ENCODE measurements at regions not wholly inside any gene's neighbourhood (a gene's known extent, or its start where the extent isn't known, plus 50 kb on each side); places are given as distances from the start of the nearest gene placed in this dataset.

DNA sequence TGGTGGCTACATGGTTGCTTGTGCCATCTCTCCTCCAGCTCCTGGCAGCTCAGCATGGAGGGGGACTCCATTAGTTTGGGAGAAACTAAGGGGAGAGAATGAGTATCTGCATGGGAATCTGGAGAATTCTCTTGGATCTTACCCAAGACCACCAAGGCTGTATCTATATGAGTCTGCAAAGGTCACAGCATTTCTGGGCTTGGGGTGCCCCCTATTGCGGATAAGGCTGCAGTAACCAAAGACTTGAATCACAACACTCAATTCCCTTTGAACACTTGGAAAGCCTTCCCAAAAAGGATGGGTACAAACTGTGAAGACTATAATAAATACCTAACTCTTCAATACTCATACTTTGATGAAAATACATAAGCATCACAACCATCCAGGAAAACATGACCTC lies 623.5 kb upstream of the NR3C2 start:
- no peaks in the 10 kb centered on the region for H3K4me1 ChIP-seq (ENCODE audit: low read depth, poor library complexity, severe bottlenecking)
- H3K27ac ChIP-seq: no peak overlapping the region
- TF ChIP-seq, protein P1, sequence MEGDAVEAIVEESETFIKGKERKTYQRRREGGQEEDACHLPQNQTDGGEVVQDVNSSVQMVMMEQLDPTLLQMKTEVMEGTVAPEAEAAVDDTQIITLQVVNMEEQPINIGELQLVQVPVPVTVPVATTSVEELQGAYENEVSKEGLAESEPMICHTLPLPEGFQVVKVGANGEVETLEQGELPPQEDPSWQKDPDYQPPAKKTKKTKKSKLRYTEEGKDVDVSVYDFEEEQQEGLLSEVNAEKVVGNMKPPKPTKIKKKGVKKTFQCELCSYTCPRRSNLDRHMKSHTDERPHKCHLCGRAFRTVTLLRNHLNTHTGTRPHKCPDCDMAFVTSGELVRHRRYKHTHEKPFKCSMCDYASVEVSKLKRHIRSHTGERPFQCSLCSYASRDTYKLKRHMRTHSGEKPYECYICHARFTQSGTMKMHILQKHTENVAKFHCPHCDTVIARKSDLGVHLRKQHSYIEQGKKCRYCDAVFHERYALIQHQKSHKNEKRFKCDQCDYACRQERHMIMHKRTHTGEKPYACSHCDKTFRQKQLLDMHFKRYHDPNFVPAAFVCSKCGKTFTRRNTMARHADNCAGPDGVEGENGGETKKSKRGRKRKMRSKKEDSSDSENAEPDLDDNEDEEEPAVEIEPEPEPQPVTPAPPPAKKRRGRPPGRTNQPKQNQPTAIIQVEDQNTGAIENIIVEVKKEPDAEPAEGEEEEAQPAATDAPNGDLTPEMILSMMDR (conservative IDR thresholded peaks at IDR 0.05; ENCODE audit: low read depth, low read length): no peak
- no peak overlapping the region for H3K4me2 ChIP-seq
- H2AFZ ChIP-seq (ENCODE audit: low read depth): no peak overlapping the region
- no peak overlapping the region for H3K9ac ChIP-seq
- H3K4me3 ChIP-seq (IDR thresholded peaks at IDR 0.05; ENCODE audit: insufficient read depth, low read depth, low read length): no peak overlapping the region
- no peaks in the 10 kb centered on the region for H3K79me2 ChIP-seq (ENCODE audit: insufficient read depth, low read depth)
- no peaks in the 10 kb centered on the region for H4K20me1 ChIP-seq (ENCODE audit: insufficient read depth)
- no peaks in the 10 kb centered on the region for H3K36me3 ChIP-seq (ENCODE audit: insufficient read depth)
- no peaks in the 10 kb centered on the region for H3K27me3 ChIP-seq (ENCODE audit: insufficient read depth, low read depth)

GRCh38 chr4:149062997-149063396 lies 620.8 kb upstream of the NR3C2 start:
- no peaks in the 10 kb centered on the region for H3K36me3 ChIP-seq (ENCODE audit: insufficient read depth)
- H3K4me1 ChIP-seq (ENCODE audit: low read depth, poor library complexity, severe bottlenecking): no peaks in the 10 kb centered on the region
- H2AFZ ChIP-seq (ENCODE audit: low read depth): no peak overlapping the region
- H3K79me2 ChIP-seq (ENCODE audit: insufficient read depth, low read depth): no peaks in the 10 kb centered on the region
- H3K27me3 ChIP-seq (ENCODE audit: insufficient read depth, low read depth): no peaks in the 10 kb centered on the region
- H3K9ac ChIP-seq: no peak overlapping the region
- H3K4me2 ChIP-seq: no peak overlapping the region
- H3K4me3 ChIP-seq (IDR thresholded peaks at IDR 0.05; ENCODE audit: insufficient read depth, low read depth, low read length): no peak overlapping the region
- no peak overlapping the region for H3K27ac ChIP-seq
- TF ChIP-seq, protein P1 (conservative IDR thresholded peaks at IDR 0.05; ENCODE audit: low read depth, low read length): no peak
- no peaks in the 10 kb centered on the region for H4K20me1 ChIP-seq (ENCODE audit: insufficient read depth)

- Histone ChIP-seq H3K4me2 (no peak overlapping the region), H3K27ac (no peak overlapping the region), H2AFZ (ENCODE audit: low read depth) (no peak overlapping the region), H3K27me3 (ENCODE audit: insufficient read depth, low read depth) (no peaks in the 10 kb centered on the region), H3K79me2 (ENCODE audit: insufficient read depth, low read depth) (no peaks in the 10 kb centered on the region), H3K4me1 (ENCODE audit: low read depth, poor library complexity, severe bottlenecking) (no peaks in the 10 kb centered on the region), H3K9ac (no peak overlapping the region), H3K4me3 (IDR thresholded peaks at IDR 0.05; ENCODE audit: insufficient read depth, low read depth, low read length) (no peak overlapping the region), H4K20me1 (ENCODE audit: insufficient read depth) (no peaks in the 10 kb centered on the region), H3K36me3 (ENCODE audit: insufficient read depth) (no peaks in the 10 kb centered on the region)
- TF ChIP-seq, protein P1 (conservative IDR thresholded peaks at IDR 0.05; ENCODE audit: low read depth, low read length): no peak
These were observed 615.4 kb upstream of the NR3C2 start for GRCh38 chr4:149057594-149057993.

DNA sequence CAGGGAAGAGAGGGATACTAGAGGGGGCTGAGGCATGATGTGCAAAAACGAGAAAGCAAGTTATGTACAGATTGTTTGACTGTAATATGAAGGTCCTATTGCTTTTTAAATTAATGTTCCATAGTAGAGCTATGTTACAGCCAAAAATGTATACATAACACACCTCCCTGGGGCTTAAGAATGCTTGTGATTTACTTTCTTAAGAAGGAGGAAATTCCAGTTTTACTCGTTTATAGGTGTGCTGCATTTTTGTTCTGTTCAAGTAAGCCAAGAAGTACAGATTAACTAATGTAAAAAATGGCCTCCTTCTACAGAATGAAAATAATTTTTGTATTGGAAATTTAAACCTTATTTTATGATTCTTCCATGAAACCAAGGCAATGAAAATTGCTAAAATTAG lies 614.4 kb upstream of the NR3C2 start:
- Histone ChIP-seq H3K4me2 (no peak overlapping the region), H3K9ac (no peak overlapping the region), H3K27ac (no peak overlapping the region), H4K20me1 (ENCODE audit: insufficient read depth) (no peaks in the 10 kb centered on the region), H3K27me3 (ENCODE audit: insufficient read depth, low read depth) (no peaks in the 10 kb centered on the region), H2AFZ (ENCODE audit: low read depth) (no peak overlapping the region), H3K4me3 (IDR thresholded peaks at IDR 0.05; ENCODE audit: insufficient read depth, low read depth, low read length) (no peak overlapping the region), H3K36me3 (ENCODE audit: insufficient read depth) (no peaks in the 10 kb centered on the region), H3K79me2 (ENCODE audit: insufficient read depth, low read depth) (no peaks in the 10 kb centered on the region), H3K4me1 (ENCODE audit: low read depth, poor library complexity, severe bottlenecking) (no peaks in the 10 kb centered on the region)
- TF ChIP-seq, protein P1 (conservative IDR thresholded peaks at IDR 0.05; ENCODE audit: low read depth, low read length): no peak
